SU-DHL-6 (cell line): ENCODE measurements at regions not wholly inside any gene's neighbourhood (a gene's known extent, or its start where the extent isn't known, plus 50 kb on each side); places are given as distances from the start of the nearest gene placed in this dataset.

ENCODE experiments used
- H2AFZ ChIP-seq: fragments of 200-600 bp; sonication (generic); 2 replicates; pipeline ENCODE4 v1.6.1; 2014; ENCODE audit warnings: low read depth, mild to moderate bottlenecking, moderate library complexity, mixed read lengths, antibody characterized with exemption, low read length; ENCODE audit not compliant: severe bottlenecking
- H3F3A ChIP-seq: fragments of 200-600 bp; shearing (Covaris generic); 2 replicates; pipeline ENCODE4 v1.6.0; 2016; ENCODE audit warnings: antibody characterized with exemption, mild to moderate bottlenecking; ENCODE audit not compliant: insufficient read depth
- H3K27ac ChIP-seq: fragments of 200-600 bp; sonication (generic); 2 replicates; pipeline ENCODE4 v1.5.1; 2016; ENCODE audit warnings: low read depth, mild to moderate bottlenecking, low read length, moderate library complexity, mixed read lengths
- H3K27me3 ChIP-seq: fragments of 200-600 bp; sonication (generic), shearing (Covaris generic); 2 replicates; pipeline ENCODE4 v1.6.0; 2014; ENCODE audit warnings: mild to moderate bottlenecking, low read length
- H3K36me3 ChIP-seq: fragments of 200-600 bp; sonication (generic); 2 replicates; pipeline ENCODE4 v1.6.1; 2014; ENCODE audit warnings: mild to moderate bottlenecking, low read length, mixed read lengths
- H3K4me2 ChIP-seq: fragments of 300-600, 200-600 bp; shearing (Covaris generic), sonication (generic); 2 replicates; pipeline ENCODE4 v1.6.0; 2014; ENCODE audit warnings: low read length, low read depth, mild to moderate bottlenecking; ENCODE audit not compliant: poor library complexity, severe bottlenecking
- H3K4me3 ChIP-seq: fragments of 200-600 bp; sonication (generic); 2 replicates; pipeline ENCODE4 v1.5.1; 2014; ENCODE audit warnings: antibody characterized with exemption, low read length, mild to moderate bottlenecking, mixed read lengths; ENCODE audit not compliant: insufficient read depth, poor library complexity, severe bottlenecking
- H3K79me2 ChIP-seq: fragments of 200-600 bp; sonication (generic); 2 replicates; pipeline ENCODE4 v1.6.1; 2014; ENCODE audit warnings: mild to moderate bottlenecking, low read length, moderate library complexity; ENCODE audit not compliant: insufficient read depth
- H3K9ac ChIP-seq: fragments of 200-600 bp; sonication (generic); 2 replicates; pipeline ENCODE4 v1.7.0; 2014; ENCODE audit warnings: mild to moderate bottlenecking, low read length
- H3K9me2 ChIP-seq: fragments of 200-600 bp; sonication (generic); replicated peaks from 2 replicates; pipeline ENCODE4 v1.6.1; 2014; ENCODE audit warnings: low read length; ENCODE audit not compliant: insufficient read depth
- H3K9me3 ChIP-seq: fragments of 200-600 bp; sonication (generic); 2 replicates; pipeline ENCODE4 v1.6.1; 2014; ENCODE audit warnings: low read length, mixed read lengths; ENCODE audit not compliant: insufficient read depth
- H4K20me1 ChIP-seq: fragments of 200-600 bp; sonication (generic); 2 replicates; pipeline ENCODE4 v1.6.1; 2014; ENCODE audit warnings: low read depth, mild to moderate bottlenecking, antibody characterized with exemption, low read length, moderate library complexity, mixed read lengths
- EZH2phosphoT487 ChIP-seq: fragments of 200-600 bp; sonication (generic), shearing (Covaris generic); conservative IDR thresholded peaks from 2 replicates; pipeline ENCODE4 v1.6.1; 2018; ENCODE audit warnings: mild to moderate bottlenecking, antibody characterized with exemption, low read length, moderate library complexity, mixed read lengths
- TF ChIP-seq, protein P1 (sequence below): fragments of 200-600 bp; sonication (generic); IDR thresholded peaks from one replicate; pipeline ENCODE4 v1.5.1; 2017; ENCODE audit warnings: antibody characterized with exemption, mild to moderate bottlenecking, low read length, moderate library complexity; ENCODE audit not compliant: insufficient read depth, poor library complexity, severe bottlenecking

DNA sequence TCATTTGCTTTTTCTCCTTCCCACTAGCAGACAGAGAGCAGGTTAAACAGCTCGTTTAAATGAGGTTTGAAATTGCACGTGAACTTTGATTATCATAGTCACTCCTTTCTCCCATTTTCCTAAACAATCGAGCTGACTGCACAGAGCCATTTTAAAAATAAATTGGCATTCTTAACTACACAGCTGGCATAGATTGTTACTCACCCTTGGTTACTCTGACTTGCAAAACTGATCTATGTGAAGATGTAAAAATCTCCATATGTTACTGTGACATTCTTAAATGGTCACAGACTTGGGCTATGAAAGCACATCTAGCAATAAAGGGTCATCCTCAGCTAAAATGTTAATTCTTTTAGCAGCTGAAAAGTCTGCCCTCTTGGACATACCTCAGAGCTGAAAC is 368.5 kb downstream of the DTWD2 start:
- Histone ChIP-seq H3K36me3 (no peaks in the 10 kb centered on the region), H3K4me2 (no peak overlapping the region), H3F3A (no peaks in the 10 kb centered on the region), H2AFZ (no peak overlapping the region), H3K27ac (no peak overlapping the region), H4K20me1 (no peaks in the 10 kb centered on the region), H3K9ac (no peak overlapping the region), H3K9me3 (no peaks in the 10 kb centered on the region), H3K9me2 (no peaks in the 10 kb centered on the region), H3K79me2 (no peaks in the 10 kb centered on the region), H3K4me3 (no peak overlapping the region), H3K27me3 (no peaks in the 10 kb centered on the region)
- TF ChIP-seq, protein P1, sequence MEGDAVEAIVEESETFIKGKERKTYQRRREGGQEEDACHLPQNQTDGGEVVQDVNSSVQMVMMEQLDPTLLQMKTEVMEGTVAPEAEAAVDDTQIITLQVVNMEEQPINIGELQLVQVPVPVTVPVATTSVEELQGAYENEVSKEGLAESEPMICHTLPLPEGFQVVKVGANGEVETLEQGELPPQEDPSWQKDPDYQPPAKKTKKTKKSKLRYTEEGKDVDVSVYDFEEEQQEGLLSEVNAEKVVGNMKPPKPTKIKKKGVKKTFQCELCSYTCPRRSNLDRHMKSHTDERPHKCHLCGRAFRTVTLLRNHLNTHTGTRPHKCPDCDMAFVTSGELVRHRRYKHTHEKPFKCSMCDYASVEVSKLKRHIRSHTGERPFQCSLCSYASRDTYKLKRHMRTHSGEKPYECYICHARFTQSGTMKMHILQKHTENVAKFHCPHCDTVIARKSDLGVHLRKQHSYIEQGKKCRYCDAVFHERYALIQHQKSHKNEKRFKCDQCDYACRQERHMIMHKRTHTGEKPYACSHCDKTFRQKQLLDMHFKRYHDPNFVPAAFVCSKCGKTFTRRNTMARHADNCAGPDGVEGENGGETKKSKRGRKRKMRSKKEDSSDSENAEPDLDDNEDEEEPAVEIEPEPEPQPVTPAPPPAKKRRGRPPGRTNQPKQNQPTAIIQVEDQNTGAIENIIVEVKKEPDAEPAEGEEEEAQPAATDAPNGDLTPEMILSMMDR: no peak
- TF ChIP-seq EZH2phosphoT487: no peak

DNA sequence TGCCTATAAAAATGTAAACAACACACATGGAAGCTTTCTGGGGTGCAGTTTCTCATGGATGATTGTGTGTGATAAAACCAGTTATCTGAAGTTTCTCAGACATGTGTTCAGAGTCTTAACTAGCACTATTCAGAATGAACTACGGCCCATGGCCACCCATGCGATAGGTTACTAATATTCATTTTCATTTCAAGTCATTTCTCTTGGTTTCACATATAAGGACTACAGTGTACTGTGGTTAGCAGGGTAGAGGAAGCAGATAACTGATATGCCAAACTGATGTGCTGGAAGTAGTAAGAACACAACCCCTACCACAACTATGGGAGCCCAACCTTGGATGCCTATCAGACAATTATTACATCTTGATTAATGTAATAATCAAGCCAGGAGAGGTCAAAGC is 372.1 kb downstream of the DTWD2 start:
- TF ChIP-seq, protein P1: no peak
- TF ChIP-seq EZH2phosphoT487: no peak
- H3F3A ChIP-seq: no peaks in the 10 kb centered on the region

DNA sequence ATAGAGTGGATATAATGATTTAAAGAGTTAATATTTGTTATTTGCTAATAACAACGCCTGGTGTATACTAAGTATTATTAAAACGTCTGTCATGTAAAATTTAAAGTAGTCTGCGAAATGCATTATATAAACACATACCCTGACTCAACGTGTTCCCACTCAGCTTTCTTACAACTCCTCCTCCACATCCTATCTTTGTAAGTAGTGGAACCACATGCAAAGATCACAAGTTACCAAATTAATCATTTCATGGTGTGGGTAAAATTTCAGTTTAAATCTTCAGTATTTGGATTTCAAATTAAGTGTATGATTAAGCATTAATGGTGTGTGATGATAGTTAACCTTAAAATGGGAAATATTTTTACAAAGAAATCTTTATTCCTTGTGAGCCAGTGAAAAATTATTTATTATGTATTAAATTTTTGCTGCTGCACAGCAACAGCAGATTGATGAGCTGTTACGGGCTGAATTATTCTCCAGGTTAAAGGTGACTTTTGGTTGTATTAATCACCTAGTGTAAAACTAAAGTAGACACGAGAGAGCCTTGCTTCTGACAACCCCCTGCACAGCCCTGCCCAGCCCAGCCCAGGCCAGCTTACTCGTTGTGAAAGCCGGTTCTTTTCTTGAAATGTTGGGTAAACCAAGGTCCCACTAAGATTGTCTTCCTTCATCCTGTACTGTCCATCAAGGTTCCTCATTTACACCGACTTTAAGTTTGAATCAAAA is 373.5 kb downstream of the DTWD2 start:
- H2AFZ ChIP-seq: no peak overlapping the region
- H3K4me3 ChIP-seq: no peak overlapping the region
- no peaks in the 10 kb centered on the region for H3K27me3 ChIP-seq
- TF ChIP-seq EZH2phosphoT487: no peak
- TF ChIP-seq, protein P1: no peak
- no peaks in the 10 kb centered on the region for H3K36me3 ChIP-seq
- no peak overlapping the region for H3K4me2 ChIP-seq
- no peak overlapping the region for H3K27ac ChIP-seq
- no peaks in the 10 kb centered on the region for H4K20me1 ChIP-seq
- no peaks in the 10 kb centered on the region for H3F3A ChIP-seq
- no peak overlapping the region for H3K9ac ChIP-seq
- H3K9me2 ChIP-seq: no peaks in the 10 kb centered on the region
- H3K9me3 ChIP-seq: no peaks in the 10 kb centered on the region
- no peaks in the 10 kb centered on the region for H3K79me2 ChIP-seq

More for the DNA sequence above, 372.1 kb downstream of the DTWD2 start:
- no peak overlapping the region for H3K4me3 ChIP-seq
- no peaks in the 10 kb centered on the region for H3K9me3 ChIP-seq
- H3K27me3 ChIP-seq: no peaks in the 10 kb centered on the region
- no peak overlapping the region for H3K4me2 ChIP-seq
- no peaks in the 10 kb centered on the region for H3K79me2 ChIP-seq
- no peak overlapping the region for H3K27ac ChIP-seq
- no peaks in the 10 kb centered on the region for H4K20me1 ChIP-seq
- no peak overlapping the region for H2AFZ ChIP-seq
- no peak overlapping the region for H3K9ac ChIP-seq
- H3K9me2 ChIP-seq: no peaks in the 10 kb centered on the region
- H3K36me3 ChIP-seq: no peaks in the 10 kb centered on the region
